SK-N-MC (cell line): ENCODE measurements at regions not wholly inside any gene's neighbourhood (a gene's known extent, or its start where the extent isn't known, plus 50 kb on each side); places are given as distances from the start of the nearest gene placed in this dataset.

Experiments
- EZH2 ChIP-seq: fragments of 200-600 bp; sonication (generic); IDR thresholded peaks from one replicate; pipeline ENCODE4 v1.6.1; 2017; ENCODE audit warnings: antibody characterized with exemption
- POLR2AphosphoS5 ChIP-seq: IDR thresholded peaks from 2 replicates; pipeline ENCODE4 v1.6.1; 2012; ENCODE audit warnings: mild to moderate bottlenecking, low read depth, low read length, borderline replicate concordance

DNA sequence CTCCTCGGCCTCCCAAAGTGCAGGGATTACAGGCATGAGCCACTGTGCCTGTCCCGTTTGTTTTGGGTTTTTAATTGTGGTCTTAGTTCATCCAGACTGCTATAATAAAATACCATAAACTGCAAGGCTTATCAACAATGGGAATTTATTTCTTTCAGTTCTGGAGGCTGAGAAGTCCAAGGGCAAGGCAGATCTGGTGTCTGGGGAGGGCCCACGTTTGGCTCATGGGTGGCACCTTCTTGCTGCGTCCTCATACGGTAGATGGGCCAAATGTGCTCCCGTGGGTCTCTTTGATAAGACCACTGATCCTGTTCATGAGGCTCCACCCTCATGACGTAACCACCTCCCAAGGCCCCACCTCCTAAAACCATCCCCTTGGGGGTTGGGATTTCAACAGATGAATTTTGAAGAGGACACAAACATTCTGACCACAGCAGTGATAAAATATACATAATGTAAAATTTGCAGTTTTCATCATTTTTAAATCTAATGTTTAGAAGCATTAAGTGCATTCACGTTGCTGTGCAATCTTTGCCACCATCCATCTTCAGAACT is 133.4 kb upstream of the ERRFI1 start:
- TF ChIP-seq POLR2AphosphoS5 (no peak), EZH2 (no peak)
